GM12878 (cell line): ENCODE measurements at regions not wholly inside any gene's neighbourhood (a gene's known extent, or its start where the extent isn't known, plus 50 kb on each side); places are given as distances from the start of the nearest gene placed in this dataset.

Experiments used
- ATAC-seq: fragments of 200-7000 bp; cut with Tn5 transposase; 3 replicates; pipeline ENCODE4 v1.9.1; 2020; ENCODE audit warnings: mild to moderate bottlenecking, moderate library complexity
- BruUV-seq: library from RNA; stranded (reverse); fragments of 400-500 nt; replicated peaks from 2 replicates; lab custom pipeline; 2021; lab: Mats Ljungman, UMichigan
- CTCF ChIA-PET: fragments of 300-600 bp; sonication (Branson Sonifier 250); formaldehyde crosslinking; extraction: SDS; loops from one replicate; lab custom pipeline; 2021; ENCODE audit warnings: inconsistent platforms; lab: Yijun Ruan, JAX
- POLR2A ChIA-PET: fragments of 350-600 bp; formaldehyde crosslinking; extraction: SDS; loops from one replicate; lab custom pipeline; 2021; ENCODE audit warnings: inconsistent platforms; lab: Charles Lee
- RAD21 ChIA-PET: fragments of 300-600 bp; sonication (Branson Sonifier 250); formaldehyde crosslinking; loops from one replicate; lab custom pipeline; 2023; ENCODE audit warnings: antibody characterized with exemption; ENCODE audit not compliant: unreplicated experiment; lab: Charles Lee
- SMC1A ChIA-PET: fragments of 300-600 bp; sonication (Branson Sonifier 250); formaldehyde crosslinking; loops from one replicate; lab custom pipeline; 2023; ENCODE audit not compliant: unreplicated experiment, uncharacterized antibody; lab: Charles Lee
- DNase-seq: peaks from one replicate; pipeline ENCODE4 v3.0.0-alpha.2; 2011; ENCODE audit warnings: low read depth, low spot score
- FAIRE-seq: peaks from 3 replicates; lab custom pipeline; 2011; peaks lifted over from hg19 to GRCh38; lab: Jason Lieb, UNC
- H2AFZ ChIP-seq: 2 replicates; pipeline ENCODE4 v1.6.0; 2011; ENCODE audit warnings: low read depth, low read length, control low read depth; ENCODE audit not compliant: control insufficient read depth
- H3K27ac ChIP-seq: 2 replicates; pipeline ENCODE4 v1.5.1; 2011; ENCODE audit warnings: control low read depth; ENCODE audit not compliant: control insufficient read depth, insufficient read depth
- H3K27me3 ChIP-seq, 2 experiments: replicated peaks in 1 of 2; 2 replicates each; pipeline versions ENCODE4 v1.6.0 to v1.6.1; 2011; ENCODE audit warnings: low read length in 1 of 2; ENCODE audit not compliant: control insufficient read depth in 2 of 2, insufficient read depth in 2 of 2
- H3K36me3 ChIP-seq, 2 experiments: 2 replicates each; pipeline ENCODE4 v1.5.1; 2011; ENCODE audit warnings: low read length in 1 of 2; ENCODE audit not compliant: control insufficient read depth in 2 of 2, insufficient read depth in 2 of 2
- H3K4me1 ChIP-seq: 2 replicates; pipeline ENCODE4 v1.6.1; 2011; ENCODE audit warnings: mild to moderate bottlenecking, low read length, moderate library complexity, mixed read lengths; ENCODE audit not compliant: control insufficient read depth, insufficient read depth
- H3K4me2 ChIP-seq: 2 replicates; pipeline ENCODE4 v1.6.0; 2011; ENCODE audit warnings: control low read depth; ENCODE audit not compliant: control insufficient read depth, insufficient read depth
- H3K4me3 ChIP-seq: fragments of 200-600 bp; sonication (generic); 2 replicates; pipeline ENCODE4 v1.5.1; 2016
- H3K79me2 ChIP-seq: 2 replicates; pipeline ENCODE4 v1.6.0; 2011; ENCODE audit warnings: low read length; ENCODE audit not compliant: control insufficient read depth, insufficient read depth
- H3K9ac ChIP-seq: 2 replicates; pipeline ENCODE4 v1.8.0; 2011; ENCODE audit warnings: low read length, control low read depth, mixed read lengths; ENCODE audit not compliant: control insufficient read depth, insufficient read depth
- H3K9me3 ChIP-seq: replicated peaks from 3 replicates; pipeline ENCODE4 v1.5.1; 2011; ENCODE audit warnings: mild to moderate bottlenecking, low read length; ENCODE audit not compliant: control insufficient read depth, insufficient read depth
- H4K20me1 ChIP-seq: 2 replicates; pipeline ENCODE4 v1.6.0; 2011; ENCODE audit not compliant: control insufficient read depth, insufficient read depth
- HCFC1 ChIP-seq: fragments of 150-350 bp; IDR thresholded peaks from 2 replicates; pipeline ENCODE4 v1.6.1; 2014; ENCODE audit warnings: low read length
- NFIC ChIP-seq: IDR thresholded peaks from 2 replicates; pipeline ENCODE4 v1.6.1; 2012; ENCODE audit warnings: low read depth, mild to moderate bottlenecking, inconsistent platforms, low read length, moderate library complexity
- RUNX3 ChIP-seq: IDR thresholded peaks from 2 replicates; pipeline ENCODE4 v1.6.1; 2012; ENCODE audit warnings: low read length, inconsistent platforms
- TCF3 ChIP-seq: IDR thresholded peaks from 2 replicates; pipeline ENCODE4 v1.6.1; 2012; ENCODE audit warnings: low read depth, mild to moderate bottlenecking, low read length, borderline replicate concordance; ENCODE audit not compliant: insufficient read depth
- USF1 ChIP-seq: IDR thresholded peaks from 2 replicates; pipeline ENCODE4 v1.6.1; 2011; ENCODE audit warnings: borderline replicate concordance, low read depth, mild to moderate bottlenecking, moderate library complexity, mixed read lengths, low read length; ENCODE audit not compliant: insufficient read depth; ENCODE audit errors: extremely low read length
- ZNF24 ChIP-seq: fragments of 450-650 bp; IDR thresholded peaks from 2 replicates; pipeline ENCODE4 v1.6.1; 2017; ENCODE audit warnings: antibody characterized with exemption, mild to moderate bottlenecking
- WGBS: methylation state at CpG from one replicate; pipeline ENCODE4 v1.1.6; 2016; ENCODE audit warnings: low lambda C conversion rate; ENCODE audit not compliant: insufficient replicate concordance, insufficient coverage; ENCODE audit errors: missing lambda C conversion rate; 5-methylcytosine and 5-hydroxymethylcytosine counted together
- in situ Hi-C: fragments of 300-500 bp; cut with MboI; formaldehyde crosslinking; loops from 9 replicates; pipeline ENCODE4 v1.14.3; 2018; ENCODE audit warnings: mixed read lengths
- intact Hi-C: fragments of 100-400 bp; cut with micrococcal nuclease; formaldehyde crosslinking; loops from one replicate; pipeline ENCODE4 v1.14.2; 2022; ENCODE audit not compliant: unreplicated experiment

DNA sequence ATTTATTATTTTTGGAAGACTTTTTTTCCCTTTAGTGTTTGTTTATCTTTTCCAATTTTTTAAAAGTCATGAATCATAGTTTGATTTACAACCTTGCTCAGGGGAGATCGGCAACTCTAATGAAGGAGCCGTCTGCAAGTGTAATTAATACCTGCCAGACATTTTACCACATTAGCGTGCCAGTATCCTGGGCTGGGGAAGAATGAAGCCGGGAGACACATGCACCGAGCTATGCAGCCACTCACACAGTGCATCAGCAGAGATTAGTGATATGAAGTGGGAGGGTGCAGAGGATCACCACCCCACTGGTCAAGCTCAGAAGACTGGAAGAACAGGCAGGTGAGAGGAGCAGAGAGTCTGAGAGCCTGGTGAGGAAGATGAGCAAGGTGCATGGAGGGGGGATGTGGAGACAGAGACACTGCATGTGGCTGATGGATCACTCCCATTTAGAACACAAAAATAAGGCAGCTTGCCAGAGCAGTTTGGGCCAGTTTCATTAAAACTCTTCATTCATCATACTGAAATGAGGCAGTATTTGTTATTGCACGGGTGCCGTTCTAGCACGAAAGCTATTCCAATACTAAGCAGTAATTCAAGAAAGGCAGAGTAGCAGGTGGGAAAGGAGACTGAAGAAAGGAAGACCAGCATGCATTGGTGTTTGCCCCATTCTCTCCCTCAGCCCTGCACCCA, 821.6 kb downstream of the TUSC7 start:
- Histone ChIP-seq H3K4me3 (no peak overlapping the region), H3K9me3 (no peaks in the 10 kb centered on the region), H3K27ac (no peak overlapping the region), H3K9ac (no peak overlapping the region), H3K4me1 (no peaks in the 10 kb centered on the region), H4K20me1 (no peaks in the 10 kb centered on the region), H3K36me3 (no peaks in the 10 kb centered on the region), H3K27me3 (no peaks in the 10 kb centered on the region; a peak in 1 of 4 replicates), H3K79me2 (no peaks in the 10 kb centered on the region), H3K4me2 (no peak overlapping the region), H2AFZ (no peak overlapping the region)
- in situ Hi-C loops (no loop called here), intact Hi-C loops (no loop called here)
- no peak for DNase-seq
- SMC1A ChIA-PET = interaction anchor here (0.8 to 1.3 kb wide), 4 partner anchors 20 to 520 kb away, joined by 3 to 4 read pairs (median 3); no protein-coding TSS in a partner anchor
- CTCF ChIA-PET = interaction anchor here (0.7 to 1.0 kb wide), 2 partner anchors 28 to 574 kb away, joined by 3 read pairs; no protein-coding TSS in a partner anchor
- RAD21 ChIA-PET = no interaction called here
- no peak for TF ChIP-seq ZNF24
- TF ChIP-seq NFIC = no peak
- no peak for TF ChIP-seq TCF3
- TF ChIP-seq HCFC1 = no peak
- no peak for TF ChIP-seq RUNX3
- no peak for TF ChIP-seq USF1
- ATAC-seq = no peak
- FAIRE-seq = no peak
- POLR2A ChIA-PET = no interaction called here
- WGBS = 53% methylated on average over 8 of the region's 8 CpGs
- no TSS peak for BruUV-seq
